ENCODE measurements at regions not wholly inside any gene's neighbourhood (a gene's known extent, or its start where the extent isn't known, plus 50 kb on each side); places are given as distances from the start of the nearest gene placed in this dataset.

GRCh38 chr21:38712071-38712470 is 93.7 kb upstream of the ETS2 start:
- DNase-seq: peak in 1 of 2 experiments; percentile 18

- no peak for DNase-seq
Observed at GRCh38 chr21:38712664-38713063, 93.1 kb upstream of the ETS2 start.

DNA sequence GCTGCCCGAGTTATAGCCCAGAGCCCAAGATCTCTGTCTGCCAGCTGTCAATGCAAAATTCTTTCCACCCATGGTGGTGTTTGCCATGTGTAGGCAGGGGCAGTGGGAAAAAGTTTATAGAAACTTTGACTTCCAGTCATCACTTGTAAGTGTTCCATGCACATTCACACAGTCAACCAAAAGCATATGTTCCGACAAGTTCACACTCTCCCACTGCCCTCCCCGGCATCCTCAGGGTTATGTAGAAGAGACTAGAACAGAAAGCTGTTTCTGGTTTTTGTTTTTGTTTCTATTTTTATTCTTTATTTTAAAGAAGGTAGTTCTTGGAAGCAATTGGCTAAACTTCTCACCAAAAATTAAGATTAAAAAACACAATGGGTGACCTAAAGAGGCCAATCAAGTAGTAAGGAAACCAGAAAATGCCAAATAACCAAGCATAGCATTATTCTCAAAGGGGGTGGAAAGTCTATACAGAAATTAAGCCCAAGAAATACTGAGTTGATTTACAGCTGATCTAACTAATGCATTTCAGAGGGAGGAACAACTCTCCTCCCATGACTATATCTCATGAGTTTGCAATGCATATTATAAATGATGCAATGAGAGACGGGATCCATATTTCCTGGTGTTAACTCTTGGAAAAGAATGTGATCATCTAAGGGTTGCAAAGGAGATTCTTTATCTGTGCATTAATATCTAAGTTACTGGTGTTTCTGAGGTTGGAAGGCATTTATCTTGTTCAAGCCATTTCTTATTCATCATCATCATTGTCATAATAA is 91.5 kb upstream of the ETS2 start:
- DNase-seq: no peak

DNA sequence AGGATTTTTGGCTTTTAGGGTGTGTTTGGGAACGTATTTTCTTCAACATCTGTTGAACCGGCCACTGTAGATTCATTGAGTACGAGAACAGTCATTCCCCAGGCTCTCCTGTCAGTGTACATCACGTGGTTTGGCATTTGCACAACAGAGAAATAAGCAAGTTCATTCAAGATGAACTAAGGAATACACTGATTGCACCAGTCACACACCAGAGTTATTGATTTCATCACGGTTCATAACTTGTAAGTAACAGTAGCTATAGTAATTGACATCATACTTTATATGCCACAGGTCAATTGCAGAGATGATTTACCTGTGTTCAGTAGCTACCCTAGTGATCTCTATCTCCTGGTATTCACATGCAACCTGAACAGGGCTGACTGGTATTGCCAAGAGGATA is 90.7 kb upstream of the ETS2 start:
- no peak for DNase-seq

DNA sequence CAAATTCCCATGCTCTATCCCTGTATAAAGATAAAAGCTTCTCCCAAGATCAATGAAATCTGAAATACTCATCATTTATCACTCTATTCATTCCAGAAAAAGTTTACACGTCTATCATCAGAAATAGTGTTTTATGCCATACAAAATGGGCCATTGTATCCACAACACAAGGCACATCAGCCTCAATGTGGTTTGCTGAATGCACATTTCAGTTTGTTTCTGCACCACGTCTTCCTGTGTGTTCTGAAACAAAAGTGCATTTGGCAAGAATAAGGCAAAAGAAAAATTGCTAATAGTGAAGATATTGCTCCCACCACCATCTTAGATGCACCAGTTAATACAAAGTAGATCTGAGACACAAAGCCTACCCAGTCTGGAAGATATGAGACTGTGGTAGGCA is 89.6 kb upstream of the ETS2 start:
- no peak for DNase-seq

DNA sequence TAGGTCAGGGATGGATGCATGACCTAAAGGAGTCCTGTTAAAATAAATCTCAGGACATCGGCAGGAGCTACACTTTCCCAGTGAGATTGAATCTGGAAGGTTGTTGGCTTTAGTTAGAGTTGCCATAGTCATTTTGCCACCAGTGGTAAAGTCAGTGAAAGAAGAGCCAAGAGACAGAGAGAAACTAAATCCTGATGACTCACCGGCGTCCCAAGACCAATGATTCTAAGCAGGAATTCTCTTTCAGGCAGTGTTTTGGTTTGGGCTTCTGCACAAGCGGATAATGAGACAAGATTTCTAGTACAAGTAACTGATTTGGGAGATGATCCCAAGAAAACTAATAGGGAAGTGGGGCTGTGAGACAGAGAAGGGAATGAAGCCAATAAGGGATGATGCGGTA is 88.8 kb upstream of the ETS2 start:
- DNase-seq: no peak

DNA sequence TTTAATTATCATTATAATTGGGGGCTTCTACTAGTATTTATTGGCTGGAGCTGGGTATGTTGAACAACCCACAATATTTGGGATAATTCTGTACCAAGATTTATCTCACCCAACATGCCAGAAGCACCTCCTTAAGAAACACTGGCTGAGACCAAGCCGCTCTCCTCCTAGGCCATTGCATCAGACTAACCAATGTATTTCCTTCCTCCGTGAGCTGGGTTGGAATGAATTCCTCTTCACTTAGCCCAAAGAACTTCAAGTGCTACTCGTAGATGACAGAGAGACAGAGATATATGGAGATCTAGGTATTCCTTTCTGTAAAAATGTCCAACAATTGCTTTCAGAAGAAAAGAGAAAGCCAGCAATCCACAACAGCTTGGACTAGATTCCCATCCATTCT is 87.2 kb upstream of the ETS2 start:
- DNase-seq: no peak

DNA sequence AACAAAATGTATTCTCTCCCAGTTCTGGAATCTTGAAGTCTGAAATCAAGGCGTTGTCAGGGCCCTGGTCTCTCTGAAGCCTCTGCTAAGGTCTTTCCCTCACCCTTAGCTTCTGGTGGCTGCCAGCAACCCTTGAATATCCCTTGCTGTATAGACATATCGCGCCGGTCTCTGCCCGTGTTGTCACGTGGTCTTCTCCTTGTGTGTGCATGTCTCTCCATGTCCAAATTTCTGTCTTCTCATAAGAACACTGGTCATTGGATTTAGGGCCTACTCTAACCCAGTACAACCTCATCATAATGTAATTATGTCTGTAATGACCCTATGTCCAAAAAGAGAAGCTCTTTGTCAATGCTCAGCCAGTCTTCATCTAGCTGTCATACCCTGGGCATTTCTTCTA is 85.7 kb upstream of the ETS2 start:
- no peak for DNase-seq

DNA sequence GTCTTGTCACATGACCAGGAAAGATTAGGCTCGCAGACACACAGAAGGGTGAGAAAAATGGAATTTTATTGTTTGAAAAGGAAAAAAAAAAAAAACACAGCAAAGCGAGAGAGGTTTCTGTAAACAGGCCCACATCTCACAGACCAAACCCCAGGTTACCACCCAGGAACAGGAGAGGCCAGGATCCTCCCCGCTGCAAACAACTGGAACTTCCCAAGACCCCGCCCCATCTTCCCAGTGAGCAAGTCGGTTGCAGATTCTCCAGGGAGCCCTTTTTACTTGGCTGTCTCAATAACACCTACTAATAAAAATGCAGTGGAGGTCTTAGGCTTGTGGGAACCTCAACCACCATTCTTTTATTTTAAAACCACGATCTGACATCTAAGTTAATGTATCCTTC is 84.7 kb upstream of the ETS2 start:
- DNase-seq: no peak

- DNase-seq: no peak
Observed at GRCh38 chr21:38721958-38722357, 83.8 kb upstream of the ETS2 start.

- DNase-seq: no peak
Observed at GRCh38 chr21:38725196-38726157, 80.3 kb upstream of the ETS2 start.

GRCh38 chr21:38726482-38726881 is 79.2 kb upstream of the ETS2 start:
- no peak for DNase-seq

GRCh38 chr21:38729291-38729690 is 76.4 kb upstream of the ETS2 start:
- DNase-seq: no peak

- DNase-seq: no peak
Observed at GRCh38 chr21:38729754-38730379, 75.9 kb upstream of the ETS2 start.

- peak in 1 of 2 experiments; percentile 36 for DNase-seq
Observed at GRCh38 chr21:38733972-38734546, 71.7 kb upstream of the ETS2 start.

DNA sequence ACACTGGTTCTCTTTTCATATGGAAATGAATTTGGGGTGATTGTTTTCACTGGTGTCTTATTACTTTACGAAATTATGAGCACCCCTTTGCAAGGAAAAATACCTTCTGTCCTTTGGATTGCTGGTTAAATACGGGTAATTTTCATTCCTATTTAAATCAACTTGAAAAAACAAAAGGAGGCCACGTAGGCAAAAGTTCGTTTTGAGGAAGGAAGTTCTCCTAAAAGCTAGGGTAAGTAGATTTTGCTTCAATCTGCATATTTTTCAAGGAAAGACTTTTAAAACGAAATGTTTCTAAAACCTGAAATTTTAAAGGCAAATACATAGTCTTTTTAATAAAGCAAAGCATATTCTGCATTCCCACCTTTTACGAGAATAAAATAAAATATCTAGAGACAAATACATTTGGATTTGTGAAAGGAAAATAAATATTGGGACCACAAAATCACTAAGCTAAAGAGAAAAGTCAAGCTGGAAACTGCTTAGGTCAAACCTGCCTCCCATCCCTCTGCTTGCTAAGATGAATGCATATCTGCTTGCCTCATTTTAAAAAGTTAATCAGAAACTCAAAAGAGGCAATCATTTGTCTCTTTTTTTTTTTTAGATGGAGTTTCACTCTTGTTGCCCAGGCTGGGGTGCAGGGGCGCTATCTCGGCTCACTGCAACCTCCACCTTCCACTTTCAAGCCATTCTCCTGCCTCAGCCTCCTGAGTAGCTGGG is 70.9 kb upstream of the ETS2 start:
- no peak for DNase-seq

- DNase-seq: no peak
Observed at GRCh38 chr21:38735626-38736206, 70.0 kb upstream of the ETS2 start.

DNA sequence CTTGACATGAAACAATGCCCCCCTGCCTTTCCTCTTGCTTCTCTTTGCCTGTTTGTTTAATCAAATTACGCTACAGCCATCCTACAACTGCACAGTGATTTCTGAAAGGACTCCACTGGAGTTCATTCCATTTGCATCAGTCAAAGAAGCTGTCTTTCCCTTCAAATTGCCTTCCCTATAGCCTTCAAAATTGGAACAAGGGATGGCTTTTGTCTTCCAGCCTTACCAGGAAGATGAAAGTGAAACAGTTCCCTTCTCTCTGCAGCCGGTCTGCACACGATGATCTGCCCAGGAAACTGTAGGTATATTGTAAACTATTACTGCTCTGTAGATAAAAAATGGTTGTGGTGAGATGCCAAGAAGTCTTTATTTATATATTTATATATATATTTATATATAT is 65.6 kb upstream of the ETS2 start:
- no peak for DNase-seq

DNA sequence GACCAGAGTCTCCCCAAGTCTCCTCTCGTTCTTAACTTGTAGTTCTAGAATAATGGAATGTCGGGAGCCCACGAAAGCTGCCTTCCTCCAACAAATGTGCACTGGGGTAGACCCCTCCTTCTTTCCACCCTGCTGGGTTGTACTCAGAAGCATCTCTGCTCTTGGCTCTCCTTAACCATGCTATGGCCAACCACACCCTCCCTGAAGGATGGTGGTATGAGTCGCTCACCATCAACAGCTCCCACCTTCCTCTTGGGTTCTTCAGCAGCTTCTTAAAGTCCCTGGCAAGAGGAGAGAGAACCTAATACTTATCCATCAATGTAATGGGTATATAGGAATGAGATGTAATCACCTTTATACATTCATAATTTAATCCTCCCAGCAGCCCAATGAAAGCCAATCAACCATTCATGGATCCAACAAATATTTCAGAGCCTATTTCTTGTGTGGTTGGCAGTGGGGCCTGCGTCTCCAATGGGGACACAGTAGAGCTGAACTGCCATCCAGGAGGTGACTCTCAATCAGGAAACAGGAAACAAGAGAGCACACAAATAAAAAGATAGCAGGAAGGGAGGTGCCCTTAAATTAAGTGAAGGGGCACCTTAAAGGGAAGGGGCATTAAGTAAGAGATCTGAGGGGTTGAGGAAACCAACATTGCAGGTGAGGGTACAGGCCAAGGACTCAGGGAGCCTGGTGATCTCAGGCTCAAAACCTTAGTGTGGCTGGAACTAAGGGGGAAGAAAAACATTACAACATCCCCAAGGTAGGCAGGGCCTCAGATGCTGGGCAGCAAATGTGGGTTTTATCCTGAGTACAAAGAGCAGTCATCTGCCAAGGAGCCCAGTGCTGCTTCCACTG is 64.4 kb upstream of the ETS2 start:
- no peak for DNase-seq

DNA sequence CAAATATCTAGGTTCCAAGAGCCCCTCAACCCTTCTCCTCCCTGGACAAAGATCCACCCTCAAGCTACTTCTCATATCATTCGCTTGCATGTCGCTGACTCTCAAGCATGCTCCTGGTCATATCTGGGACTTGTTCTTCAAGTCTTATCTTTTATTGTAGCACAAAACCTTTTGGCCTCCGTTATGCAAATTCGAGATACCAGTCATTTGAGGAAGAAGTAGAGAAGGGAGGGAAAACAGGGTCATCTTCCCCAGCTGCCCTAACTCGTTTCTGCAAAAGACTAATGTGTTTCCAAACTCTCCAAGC is 63.8 kb upstream of the ETS2 start:
- DNase-seq: no peak

DNA sequence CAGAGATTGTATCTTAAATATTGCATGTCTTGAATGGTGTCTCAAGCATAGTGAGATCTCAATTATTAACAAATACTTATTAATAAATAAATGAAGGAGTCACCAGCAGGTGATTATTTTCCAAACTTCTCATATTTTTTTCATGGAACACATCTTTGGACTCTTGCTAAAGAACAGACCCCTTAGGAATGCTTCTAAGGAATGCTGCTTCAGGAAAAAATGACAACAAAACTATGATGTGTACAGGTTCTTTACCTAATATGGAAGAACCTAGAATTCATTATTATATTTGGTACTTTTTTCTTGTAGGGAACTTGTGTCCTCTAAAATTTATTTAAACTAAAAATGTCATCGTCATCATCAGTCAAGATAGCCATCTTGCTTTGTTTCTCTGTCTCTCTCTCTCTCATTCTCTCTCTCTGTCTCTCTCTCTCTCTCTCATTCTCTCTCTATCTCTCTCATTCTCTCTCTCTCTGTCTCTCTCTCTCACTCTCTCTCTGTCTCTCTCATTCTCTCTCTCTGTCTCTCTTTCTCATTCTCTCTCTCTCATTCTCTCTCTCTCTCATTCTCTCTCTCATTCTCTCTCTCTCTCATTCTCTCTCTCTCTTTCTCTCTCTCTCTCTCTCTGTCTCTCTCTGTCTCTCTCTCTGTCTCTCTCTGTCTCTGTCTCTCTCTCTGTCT is 63.0 kb upstream of the ETS2 start:
- no peak for DNase-seq
